ENCODE measurements at regions not wholly inside any gene's neighbourhood (a gene's known extent, or its start where the extent isn't known, plus 50 kb on each side); places are given as distances from the start of the nearest gene placed in this dataset.

- peak; percentile 45 for DNase-seq (ENCODE audit: low read depth)
- H3K4me3 ChIP-seq (replicated peaks; ENCODE audit: low read depth, low read length), result no peak overlapping the region
- TF ChIP-seq CTCF (IDR thresholded peaks at IDR 0.05; ENCODE audit: low read length, missing control alignments), result no peak
These were observed 229.2 kb downstream of the EMP1 start for GRCh38 chr12:13425766-13426165.

DNA sequence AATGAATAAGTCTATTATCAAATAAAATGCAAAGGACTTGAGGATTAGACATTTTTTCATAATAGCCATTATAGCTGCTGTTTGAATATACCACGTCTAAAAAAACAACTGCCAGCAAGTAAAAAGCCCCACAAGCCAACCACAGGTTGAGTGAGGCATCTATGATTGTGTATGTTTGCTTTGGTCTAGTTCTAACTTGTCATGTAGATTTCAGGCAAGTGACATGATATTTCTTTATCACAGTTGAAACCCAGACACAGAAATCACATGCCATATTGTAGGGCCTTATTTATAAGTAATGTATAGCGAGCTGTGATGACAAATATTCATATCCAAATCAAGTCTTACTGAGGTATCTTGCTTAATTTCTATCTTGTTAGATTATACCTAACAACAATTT is 225.8 kb downstream of the EMP1 start:
- TF ChIP-seq CTCF (IDR thresholded peaks at IDR 0.05; ENCODE audit: low read length, missing control alignments), result no peak
- DNase-seq (ENCODE audit: low read depth), result no peak
- H3K4me3 ChIP-seq (replicated peaks; ENCODE audit: low read depth, low read length), result no peak overlapping the region

GRCh38 chr12:13417516-13417915 is 221.0 kb downstream of the EMP1 start:
- no peak overlapping the region for H3K4me3 ChIP-seq (replicated peaks; ENCODE audit: low read depth, low read length)
- DNase-seq (ENCODE audit: low read depth), result no peak
- no peak for TF ChIP-seq CTCF (IDR thresholded peaks at IDR 0.05; ENCODE audit: low read length, missing control alignments)

DNA sequence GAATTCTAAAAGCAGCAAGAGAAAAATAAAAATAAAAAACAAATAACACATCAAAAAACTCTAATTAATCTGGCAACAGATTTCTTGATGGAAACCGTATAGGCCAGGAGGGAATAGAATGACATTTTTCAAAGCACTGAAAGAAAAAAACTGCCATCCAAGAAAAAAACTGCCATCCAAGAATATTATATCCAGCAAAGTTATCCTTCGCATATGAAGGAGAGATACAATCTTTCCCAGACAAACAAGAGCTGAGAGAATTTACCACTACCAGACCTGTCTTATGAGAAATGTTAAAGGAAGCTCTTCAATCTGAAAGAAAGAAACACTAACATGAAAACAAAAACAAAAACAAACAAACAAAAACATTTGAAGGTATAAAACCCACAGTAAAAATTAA is 214.8 kb downstream of the EMP1 start:
- H3K4me3 ChIP-seq (replicated peaks; ENCODE audit: low read depth, low read length), result no peak overlapping the region
- no peak for DNase-seq (ENCODE audit: low read depth)
- no peak for TF ChIP-seq CTCF (IDR thresholded peaks at IDR 0.05; ENCODE audit: low read length, missing control alignments)

- no peak for TF ChIP-seq CTCF (IDR thresholded peaks at IDR 0.05; ENCODE audit: low read length, missing control alignments)
- DNase-seq (ENCODE audit: low read depth), result no peak
- no peak overlapping the region for H3K4me3 ChIP-seq (replicated peaks; ENCODE audit: low read depth, low read length)
These were observed 209.6 kb downstream of the EMP1 start for GRCh38 chr12:13405961-13406703.

GRCh38 chr12:13404631-13405473 is 208.3 kb downstream of the EMP1 start:
- no peak overlapping the region for H3K4me3 ChIP-seq (replicated peaks; ENCODE audit: low read depth, low read length)
- no peak for TF ChIP-seq CTCF (IDR thresholded peaks at IDR 0.05; ENCODE audit: low read length, missing control alignments)
- DNase-seq (ENCODE audit: low read depth), result no peak
